Prostate gland (tissue), 1 donor: ENCODE measurements at regions not wholly inside any gene's neighbourhood (a gene's known extent, or its start where the extent isn't known, plus 50 kb on each side); places are given as distances from the start of the nearest gene placed in this dataset.

Experiments
- POLR2A ChIP-seq: fragments of 450-650 bp; IDR thresholded peaks from one replicate; pipeline ENCODE4 v1.6.1; 2016; ENCODE audit warnings: antibody characterized with exemption, mild to moderate bottlenecking
- POLR2AphosphoS5 ChIP-seq: sonication (generic); formaldehyde crosslinking; IDR thresholded peaks from one replicate; pipeline ENCODE4 v1.6.1; 2017; ENCODE audit warnings: antibody characterized with exemption

- TF ChIP-seq POLR2AphosphoS5 (no peak), POLR2A (no peak)
These were observed 376.9 kb upstream of the GRAMD2B start for GRCh38 chr5:126046318-126046717.
